ENCODE measurements at regions not wholly inside any gene's neighbourhood (a gene's known extent, or its start where the extent isn't known, plus 50 kb on each side); places are given as distances from the start of the nearest gene placed in this dataset.

DNA sequence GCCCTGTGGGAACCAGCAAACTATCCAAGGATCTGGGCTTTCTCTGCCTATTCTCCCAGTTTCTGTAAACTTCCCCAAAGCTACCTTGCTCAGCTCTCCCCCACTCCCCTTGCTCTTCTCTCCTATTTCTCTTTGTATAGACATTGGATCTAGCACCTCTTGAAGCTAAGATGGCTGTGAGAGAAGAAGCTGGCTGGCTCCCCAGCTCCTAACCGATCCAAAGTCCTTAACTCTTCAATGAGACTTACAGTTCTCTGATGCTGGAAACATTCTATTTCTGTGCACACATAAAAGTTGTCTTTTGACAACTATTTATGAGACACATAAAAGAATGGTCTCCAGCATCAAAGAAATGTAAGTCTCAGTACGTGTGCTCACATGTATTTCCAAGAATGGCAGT is 70.6 kb upstream of the C3orf80 start:
- DNase-seq (ENCODE audit: low read depth), result no peak
- Histone ChIP-seq H3K27me3 (ENCODE audit: control insufficient read depth, insufficient read depth, low read length) (no peaks in the 10 kb centered on the region), H3K4me3 (ENCODE audit: low read depth, low read length) (no peak overlapping the region), H3K36me3 (ENCODE audit: control insufficient read depth, insufficient read depth, low read length) (no peaks in the 10 kb centered on the region)
- TF ChIP-seq CTCF (IDR thresholded peaks at IDR 0.05; ENCODE audit: insufficient read depth, low read length, poor library complexity, severe bottlenecking), result no peak

DNA sequence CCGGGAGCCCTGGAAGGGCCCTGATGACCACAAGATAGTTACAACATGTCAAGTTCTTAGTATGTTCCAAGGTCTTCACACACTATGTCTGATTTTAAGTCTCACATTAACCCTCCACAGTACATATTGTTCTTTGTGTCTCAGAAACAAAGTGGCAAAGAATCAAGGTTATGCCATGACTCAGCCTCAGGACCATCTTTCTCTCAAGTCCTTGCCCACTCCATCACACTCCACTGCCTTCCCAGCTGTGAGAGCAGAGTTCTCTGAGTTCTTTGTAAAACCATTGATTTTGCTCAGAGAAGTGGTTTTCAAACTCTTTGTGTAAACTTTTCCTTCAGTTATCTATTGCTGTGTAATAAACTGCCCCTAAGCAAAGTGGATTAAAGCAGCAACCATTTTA is 67.9 kb upstream of the C3orf80 start:
- TF ChIP-seq CTCF (IDR thresholded peaks at IDR 0.05; ENCODE audit: insufficient read depth, low read length, poor library complexity, severe bottlenecking), result no peak
- H3K36me3 ChIP-seq (ENCODE audit: control insufficient read depth, insufficient read depth, low read length), result no peaks in the 10 kb centered on the region
- DNase-seq (ENCODE audit: low read depth), result peak; percentile 44
- no peaks in the 10 kb centered on the region for H3K27me3 ChIP-seq (ENCODE audit: control insufficient read depth, insufficient read depth, low read length)
- H3K4me3 ChIP-seq (ENCODE audit: low read depth, low read length), result no peak overlapping the region

DNA sequence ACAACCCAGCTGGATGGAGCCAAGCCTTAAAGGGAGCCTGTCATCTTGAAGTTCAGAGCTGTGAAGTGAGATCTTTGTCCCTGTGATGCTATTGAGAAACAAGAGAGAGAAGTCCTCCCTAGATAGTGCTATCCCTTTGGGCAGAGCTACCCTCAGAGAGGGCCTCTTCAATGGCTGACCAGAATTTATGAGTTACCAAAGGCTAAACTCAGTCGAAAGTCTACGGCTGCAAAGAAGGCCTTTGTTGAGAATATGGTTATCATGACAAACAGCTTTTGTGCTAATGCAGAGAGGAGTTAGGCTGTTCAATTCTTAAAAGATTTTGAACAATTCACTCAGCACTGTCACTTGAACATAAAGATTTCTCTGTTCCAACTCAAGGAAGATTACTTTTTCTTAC is 65.9 kb upstream of the C3orf80 start:
- no peak overlapping the region for H3K4me3 ChIP-seq (ENCODE audit: low read depth, low read length)

DNA sequence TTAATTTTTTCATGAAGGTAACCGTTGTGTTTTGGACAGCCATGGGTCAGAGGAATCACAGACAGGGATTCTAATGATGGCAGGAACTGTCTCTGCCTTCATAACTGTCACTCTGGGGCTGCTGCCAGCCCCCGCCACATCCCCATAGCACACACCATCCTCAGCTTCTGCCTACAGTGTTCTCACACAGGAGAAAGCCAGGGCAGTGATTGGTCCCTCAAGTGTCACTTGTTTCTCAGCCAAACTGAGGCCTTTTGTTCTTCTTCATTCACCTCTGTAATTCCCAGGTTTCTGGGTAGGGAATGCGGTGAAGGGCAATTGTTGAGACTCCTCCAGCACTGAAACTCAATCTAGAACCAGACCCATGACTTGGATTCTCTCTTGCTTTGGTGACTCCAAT is 65.4 kb upstream of the C3orf80 start:
- no peaks in the 10 kb centered on the region for H3K27me3 ChIP-seq (ENCODE audit: control insufficient read depth, insufficient read depth, low read length)
- DNase-seq (ENCODE audit: low read depth), result no peak
- no peak overlapping the region for H3K4me3 ChIP-seq (ENCODE audit: low read depth, low read length)
- H3K36me3 ChIP-seq (ENCODE audit: control insufficient read depth, insufficient read depth, low read length), result no peaks in the 10 kb centered on the region
- no peak for TF ChIP-seq CTCF (IDR thresholded peaks at IDR 0.05; ENCODE audit: insufficient read depth, low read length, poor library complexity, severe bottlenecking)

More for the DNA sequence above, 65.9 kb upstream of the C3orf80 start:
- TF ChIP-seq CTCF (IDR thresholded peaks at IDR 0.05; ENCODE audit: insufficient read depth, low read length, poor library complexity, severe bottlenecking), result no peak
- H3K36me3 ChIP-seq (ENCODE audit: control insufficient read depth, insufficient read depth, low read length), result no peaks in the 10 kb centered on the region
- no peak for DNase-seq (ENCODE audit: low read depth)
- no peaks in the 10 kb centered on the region for H3K27me3 ChIP-seq (ENCODE audit: control insufficient read depth, insufficient read depth, low read length)

DNA sequence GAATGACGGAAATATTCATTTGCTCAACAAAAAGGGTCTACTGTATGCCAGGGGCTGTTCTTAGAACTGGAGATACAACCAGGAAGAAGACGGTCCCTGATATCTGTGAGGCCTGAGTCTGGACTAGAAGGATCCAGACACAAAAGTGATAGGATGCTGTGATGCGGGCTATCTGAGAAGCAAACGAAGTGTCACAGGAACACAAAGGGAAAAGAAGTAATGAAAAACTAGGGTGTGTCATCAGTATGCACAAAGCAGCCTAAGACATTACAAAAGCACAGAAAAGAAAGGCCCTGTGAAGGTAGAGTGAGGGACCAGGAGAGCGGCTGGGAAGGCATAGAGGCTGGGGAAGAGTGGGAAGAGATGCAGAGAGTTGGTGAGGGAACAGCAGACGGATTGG is 63.3 kb upstream of the C3orf80 start:
- DNase-seq (ENCODE audit: low read depth), result no peak
- Histone ChIP-seq H3K36me3 (ENCODE audit: control insufficient read depth, insufficient read depth, low read length) (no peaks in the 10 kb centered on the region), H3K27me3 (ENCODE audit: control insufficient read depth, insufficient read depth, low read length) (no peaks in the 10 kb centered on the region), H3K4me3 (ENCODE audit: low read depth, low read length) (no peak overlapping the region)
- TF ChIP-seq CTCF (IDR thresholded peaks at IDR 0.05; ENCODE audit: insufficient read depth, low read length, poor library complexity, severe bottlenecking), result no peak

GRCh38 chr3:160162440-160162839 is 62.8 kb upstream of the C3orf80 start:
- Histone ChIP-seq H3K27me3 (ENCODE audit: control insufficient read depth, insufficient read depth, low read length) (no peaks in the 10 kb centered on the region), H3K36me3 (ENCODE audit: control insufficient read depth, insufficient read depth, low read length) (no peaks in the 10 kb centered on the region), H3K4me3 (ENCODE audit: low read depth, low read length) (no peak overlapping the region)
- DNase-seq (ENCODE audit: low read depth), result no peak
- no peak for TF ChIP-seq CTCF (IDR thresholded peaks at IDR 0.05; ENCODE audit: insufficient read depth, low read length, poor library complexity, severe bottlenecking)
